PC-3 (cell line): ENCODE measurements at regions not wholly inside any gene's neighbourhood (a gene's known extent, or its start where the extent isn't known, plus 50 kb on each side); places are given as distances from the start of the nearest gene placed in this dataset.

Experiments
- ATAC-seq: fragments of 200-7000 bp; cut with Tn5 transposase; 2 replicates; pipeline ENCODE4 v1.9.1; 2020; ENCODE audit warnings: mild to moderate bottlenecking, moderate library complexity
- BruUV-seq: library from RNA; stranded (reverse); fragments of 400-500 nt; replicated peaks from 2 replicates; lab custom pipeline; 2021; lab: Mats Ljungman, UMichigan
- CTCF ChIA-PET: fragments of 300-600 bp; sonication (Branson Sonifier 250); formaldehyde crosslinking; loops from one replicate; lab custom pipeline; 2022; ENCODE audit warnings: antibody characterized with exemption; lab: Charles Lee
- POLR2A ChIA-PET: fragments of 300-600 bp; sonication (Branson Sonifier 250); formaldehyde crosslinking; loops from one replicate; lab custom pipeline; 2022; ENCODE audit warnings: antibody characterized with exemption; ENCODE audit not compliant: unreplicated experiment; lab: Charles Lee
- DNase-seq: peaks from one replicate; pipeline ENCODE4 v3.0.0-alpha.2; 2015
- H2AFZ ChIP-seq: fragments of 300-600 bp; sonication (generic); 2 replicates; pipeline ENCODE4 v1.6.0; 2016; ENCODE audit warnings: antibody characterized with exemption, low read length
- H3F3A ChIP-seq: fragments of 300-600 bp; sonication (generic); one replicate; pipeline ENCODE4 v1.6.0; 2017; ENCODE audit warnings: antibody characterized with exemption, low read length, control low read depth, mild to moderate bottlenecking; ENCODE audit not compliant: unreplicated experiment
- H3K27ac ChIP-seq: fragments of 300-600 bp; sonication (generic); 2 replicates; pipeline ENCODE4 v1.5.1; 2016; ENCODE audit warnings: mild to moderate bottlenecking, low read length
- H3K27me3 ChIP-seq: fragments of 300-600 bp; sonication (generic); 2 replicates; pipeline ENCODE4 v1.6.1; 2016; ENCODE audit warnings: low read length, mixed read lengths
- H3K36me3 ChIP-seq: fragments of 300-600 bp; sonication (generic); 2 replicates; pipeline ENCODE4 v1.6.1; 2016; ENCODE audit warnings: low read depth, mixed run types, low read length, mixed read lengths
- H3K4me1 ChIP-seq: fragments of 300-600 bp; sonication (generic); 2 replicates; pipeline ENCODE4 v1.5.1; 2016; ENCODE audit warnings: low read length; ENCODE audit not compliant: insufficient read depth
- H3K4me2 ChIP-seq: fragments of 300-600 bp; sonication (generic); 2 replicates; pipeline ENCODE4 v1.6.0; 2016; ENCODE audit warnings: low read length
- H3K4me3 ChIP-seq: fragments of 300-600 bp; sonication (generic); 2 replicates; pipeline ENCODE4 v1.5.1; 2016; ENCODE audit warnings: mild to moderate bottlenecking, low read length, mixed read lengths
- H3K79me2 ChIP-seq: fragments of 300-600 bp; sonication (generic); 2 replicates; pipeline ENCODE4 v1.6.1; 2017; ENCODE audit warnings: low read length, mixed read lengths
- H3K9ac ChIP-seq: fragments of 300-600 bp; sonication (generic); 2 replicates; pipeline ENCODE4 v1.6.0; 2016; ENCODE audit warnings: mild to moderate bottlenecking, low read length
- H3K9me2 ChIP-seq: fragments of 300-600 bp; sonication (generic); replicated peaks from 2 replicates; pipeline ENCODE4 v1.6.1; 2016; ENCODE audit warnings: mixed run types, low read length, mixed read lengths
- H3K9me3 ChIP-seq: fragments of 300-600 bp; sonication (generic); 2 replicates; pipeline ENCODE4 v1.6.1; 2016; ENCODE audit warnings: low read length, mixed read lengths
- H4K20me1 ChIP-seq: fragments of 300-600 bp; sonication (generic); 2 replicates; pipeline ENCODE4 v1.6.1; 2016; ENCODE audit warnings: low read length, mixed read lengths
- CTCF ChIP-seq: fragments of 300-600 bp; sonication (generic); conservative IDR thresholded peaks from 2 replicates; pipeline ENCODE4 v1.5.1; 2017; ENCODE audit warnings: antibody characterized with exemption, low read depth, mild to moderate bottlenecking, low read length
- EZH2 ChIP-seq: fragments of 300-600 bp; sonication (generic); IDR thresholded peaks from one replicate; pipeline ENCODE4 v1.6.1; 2017; ENCODE audit warnings: antibody characterized with exemption, mild to moderate bottlenecking, low read length; ENCODE audit not compliant: unreplicated experiment
- EZH2phosphoT487 ChIP-seq: fragments of 300-600 bp; sonication (generic); IDR thresholded peaks from 2 replicates; pipeline ENCODE4 v1.6.1; 2018; ENCODE audit warnings: mild to moderate bottlenecking, antibody characterized with exemption, low read length, borderline replicate concordance
- intact Hi-C: fragments of 100-400 bp; cut with micrococcal nuclease; formaldehyde crosslinking; loops from 2 replicates; pipeline ENCODE4 v1.9.0; 2023

- CTCF ChIA-PET: no interaction called here
- BruUV-seq: no TSS peak
- TF ChIP-seq CTCF (no peak), EZH2phosphoT487 (no peak), EZH2 (no peak)
Observed at GRCh38 chr4:165805406-165805805, 67.6 kb upstream of the TLL1 start.

GRCh38 chr4:165806613-165807012 is 66.4 kb upstream of the TLL1 start:
- no peak overlapping the region for H3K4me2 ChIP-seq
- CTCF ChIA-PET: no interaction called here
- H3F3A ChIP-seq: no peaks in the 10 kb centered on the region
- H3K9ac ChIP-seq: no peak overlapping the region
- BruUV-seq: no TSS peak
- intact Hi-C loops: no loop called here
- H2AFZ ChIP-seq: no peak overlapping the region
- no peaks in the 10 kb centered on the region for H3K9me3 ChIP-seq
- no peak for DNase-seq
- no peak overlapping the region for H3K27ac ChIP-seq
- no peaks in the 10 kb centered on the region for H3K36me3 ChIP-seq
- no peak for ATAC-seq
- H4K20me1 ChIP-seq: no peaks in the 10 kb centered on the region
- H3K4me1 ChIP-seq: no peaks in the 10 kb centered on the region
- H3K79me2 ChIP-seq: no peaks in the 10 kb centered on the region
- no peak for TF ChIP-seq EZH2phosphoT487
- no peak for TF ChIP-seq CTCF
- TF ChIP-seq EZH2: no peak
- H3K27me3 ChIP-seq: no peaks in the 10 kb centered on the region
- H3K9me2 ChIP-seq: no peaks in the 10 kb centered on the region
- POLR2A ChIA-PET: no interaction called here
- H3K4me3 ChIP-seq: no peak overlapping the region

More at GRCh38 chr4:165805406-165805805, 67.6 kb upstream of the TLL1 start:
- H3K79me2 ChIP-seq: no peaks in the 10 kb centered on the region
- intact Hi-C loops: no loop called here
- no peaks in the 10 kb centered on the region for H3K9me3 ChIP-seq
- POLR2A ChIA-PET: no interaction called here
- no peak overlapping the region for H3K27ac ChIP-seq
- no peaks in the 10 kb centered on the region for H3K4me1 ChIP-seq
- H3K4me3 ChIP-seq: no peak overlapping the region
- H3K9me2 ChIP-seq: no peaks in the 10 kb centered on the region
- no peaks in the 10 kb centered on the region for H3K36me3 ChIP-seq
- H3K27me3 ChIP-seq: no peaks in the 10 kb centered on the region
- ATAC-seq: no peak
- no peaks in the 10 kb centered on the region for H4K20me1 ChIP-seq
- H3K4me2 ChIP-seq: no peak overlapping the region
- H2AFZ ChIP-seq: no peak overlapping the region
- DNase-seq: no peak
- H3K9ac ChIP-seq: no peak overlapping the region
- no peaks in the 10 kb centered on the region for H3F3A ChIP-seq

GRCh38 chr4:165810726-165811125 is 62.3 kb upstream of the TLL1 start:
- no TSS peak for BruUV-seq
- intact Hi-C loops: no loop called here

More at GRCh38 chr4:165810726-165811125, 62.3 kb upstream of the TLL1 start:
- no peak overlapping the region for H3K9ac ChIP-seq
- H3K79me2 ChIP-seq: no peaks in the 10 kb centered on the region
- no peaks in the 10 kb centered on the region for H3K4me1 ChIP-seq
- H3K36me3 ChIP-seq: no peaks in the 10 kb centered on the region
- no peaks in the 10 kb centered on the region for H3F3A ChIP-seq
- DNase-seq: peak; percentile 26
- ChIA-PET POLR2A (no interaction called here), CTCF (no interaction called here)
- H3K9me3 ChIP-seq: no peaks in the 10 kb centered on the region
- H2AFZ ChIP-seq: no peak overlapping the region; the same call in 1 of the 2 replicates
- H3K9me2 ChIP-seq: no peaks in the 10 kb centered on the region
- H3K27me3 ChIP-seq: no peaks in the 10 kb centered on the region
- no peaks in the 10 kb centered on the region for H4K20me1 ChIP-seq
- no peak overlapping the region for H3K4me2 ChIP-seq
- no peak for ATAC-seq
- TF ChIP-seq EZH2phosphoT487 (no peak), CTCF (no peak)
- H3K27ac ChIP-seq: no peak overlapping the region
- H3K4me3 ChIP-seq: no peak overlapping the region
